ENCODE measurements at regions not wholly inside any gene's neighbourhood (a gene's known extent, or its start where the extent isn't known, plus 50 kb on each side); places are given as distances from the start of the nearest gene placed in this dataset.
"Not testable (repeated sequence)": the region's sequence is repeated elsewhere in the genome, so short reads cannot be mapped to it uniquely, and the experiment has no call there.

- TF ChIP-seq ZNF462 (CRISPR knock-in tag; IDR thresholded peaks at IDR 0.05): no peak
Measured at GRCh38 chr16:48022496-48022895, 133.3 kb downstream of the ABCC12 start (continued).

GRCh38 chr16:48020617-48021016 is 135.2 kb downstream of the ABCC12 start:
- not testable (repeated sequence) for H3K27ac Mint-ChIP-seq

GRCh38 chr16:48014349-48015135 is 141.3 kb downstream of the ABCC12 start:
- H3K4me1 ChIP-seq (ENCODE audit: insufficient read depth): 0 out of 2 replicates have a peak, but pooled peaks cover 4% of the 10 kb centered on the region
- no peaks in the 10 kb centered on the region for H3K79me2 ChIP-seq (replicated peaks; ENCODE audit: insufficient read depth)
- H3F3A ChIP-seq (replicated peaks; ENCODE audit: low read depth): no peaks in the 10 kb centered on the region
- Mint-ChIP-seq H3K27me3 (ENCODE audit: insufficient read depth, low read depth, poor library complexity) (peaks cover 4% of the 10 kb centered on the region), H3K4me1 (peaks cover 8% of the 10 kb centered on the region; the same call in 2 of the 3 replicates), H3K4me3 (no peak overlapping the region), H3K36me3 (ENCODE audit: low read depth) (peaks cover 2% of the 10 kb centered on the region; the same call in 2 of the 3 replicates), H3K27ac (no peak overlapping the region), H3K9me3 (peaks cover 3% of the 10 kb centered on the region; the same call in 2 of the 3 replicates)
- no peaks in the 10 kb centered on the region for H3K36me3 ChIP-seq (ENCODE audit: insufficient read depth)
- H3K27ac ChIP-seq (ENCODE audit: low read depth): no peak overlapping the region
- peak; percentile 43 for DNase-seq (ENCODE audit: low spot score)
- H2AFZ ChIP-seq: no peak overlapping the region
- H3K4me2 ChIP-seq: no peak overlapping the region
- TF ChIP-seq JUNB (IDR thresholded peaks at IDR 0.05; ENCODE audit: unreplicated experiment) (no peak), REST (IDR thresholded peaks at IDR 0.05; ENCODE audit: unreplicated experiment) (peak; percentile 60)
- H3K27me3 ChIP-seq (ENCODE audit: insufficient read depth): no peaks in the 10 kb centered on the region
- H4K20me1 ChIP-seq (replicated peaks; ENCODE audit: insufficient read depth): no peaks in the 10 kb centered on the region
- no peak overlapping the region for H3K4me3 ChIP-seq
- H3K9me2 ChIP-seq (ENCODE audit: insufficient read depth): no peaks in the 10 kb centered on the region
- peak; percentile 52; the same call in 2 of the 3 replicates for ATAC-seq

More at GRCh38 chr16:48020617-48021016, 135.2 kb downstream of the ABCC12 start:
- not testable (repeated sequence) for H3K4me1 ChIP-seq (ENCODE audit: insufficient read depth); H3K27me3 ChIP-seq (ENCODE audit: insufficient read depth); H3K4me3 Mint-ChIP-seq; DNase-seq (ENCODE audit: low spot score); H3K9me3 Mint-ChIP-seq; H3K27me3 Mint-ChIP-seq (ENCODE audit: insufficient read depth, low read depth, poor library complexity); ATAC-seq; H3F3A ChIP-seq (replicated peaks; ENCODE audit: low read depth); H3K36me3 ChIP-seq (ENCODE audit: insufficient read depth); H3K9me2 ChIP-seq (ENCODE audit: insufficient read depth); H4K20me1 ChIP-seq (replicated peaks; ENCODE audit: insufficient read depth); H3K4me1 Mint-ChIP-seq; H3K79me2 ChIP-seq (replicated peaks; ENCODE audit: insufficient read depth); H3K36me3 Mint-ChIP-seq (ENCODE audit: low read depth); H3K27ac ChIP-seq (ENCODE audit: low read depth)
- Histone ChIP-seq H2AFZ (peak overlapping the region; percentile 63; the same call in 1 of the 2 replicates), H3K4me3 (0 out of 2 replicates have a peak overlapping the region, but pooled peaks have one; percentile 40), H3K4me2 (peak overlapping the region; percentile 66)
